ENCODE measurements at regions not wholly inside any gene's neighbourhood (a gene's known extent, or its start where the extent isn't known, plus 50 kb on each side); places are given as distances from the start of the nearest gene placed in this dataset.

- no peak for TF ChIP-seq POLR2A (IDR thresholded peaks at IDR 0.05; ENCODE audit: low read length)
- no peak for TF ChIP-seq GATA1 (IDR thresholded peaks at IDR 0.05; ENCODE audit: low read depth, low read length)
These were observed 80.2 kb downstream of the TMEM174 start for GRCh38 chr5:73253047-73253660.

All from erythroblast (primary cell).